Gastrocnemius medialis (tissue), 4 donors: ENCODE measurements at regions not wholly inside any gene's neighbourhood (a gene's known extent, or its start where the extent isn't known, plus 50 kb on each side); places are given as distances from the start of the nearest gene placed in this dataset.

Experiments
- CTCF ChIP-seq, 5 experiments: fragments of 450-650 bp in 3 of 5; fragments of 200-600 bp in 2 of 5; sonication (generic) in 2 of 5; IDR thresholded peaks in 4 of 5; conservative IDR thresholded peaks in 1 of 5; 1 replicate in 4 of 5; 2 replicates in 1 of 5; pipeline ENCODE4 v1.5.1; 2016 to 2019; ENCODE audit warnings: antibody characterized with exemption in 5 of 5, mild to moderate bottlenecking in 3 of 5, moderate library complexity in 3 of 5
- POLR2A ChIP-seq, 2 donors: fragments of 450-650 bp; IDR thresholded peaks; one replicate each; pipeline ENCODE4 v1.6.1; 2017; ENCODE audit warnings: antibody characterized with exemption in 2 of 2, mild to moderate bottlenecking in 2 of 2, moderate library complexity in 2 of 2

- no peak for TF ChIP-seq CTCF (IDR thresholded peaks at IDR 0.05 in 4 of 5, conservative IDR thresholded peaks at IDR 0.05 in 1 of 5)
- no peak for TF ChIP-seq POLR2A (IDR thresholded peaks at IDR 0.05)
These were observed 519.2 kb upstream of the MAP3K7 start for GRCh38 chr6:91106083-91106482.
